IMR-90 (cell line): ENCODE measurements at regions not wholly inside any gene's neighbourhood (a gene's known extent, or its start where the extent isn't known, plus 50 kb on each side); places are given as distances from the start of the nearest gene placed in this dataset.

Experiments used
- BHLHE40 ChIP-seq: fragments of 150-350 bp; IDR thresholded peaks from 2 replicates; pipeline ENCODE4 v1.6.1; 2016; ENCODE audit warnings: mild to moderate bottlenecking, low read depth, low read length
- CEBPB ChIP-seq: IDR thresholded peaks from 2 replicates; pipeline ENCODE4 v1.6.1; 2012; ENCODE audit warnings: low read depth, low read length, improper control_type of control experiment
- MAFK ChIP-seq: IDR thresholded peaks from 2 replicates; pipeline ENCODE4 v1.6.1; 2012; ENCODE audit warnings: low read depth, low read length, improper control_type of control experiment
- MAZ ChIP-seq: IDR thresholded peaks from 2 replicates; pipeline ENCODE4 v1.6.1; 2012; ENCODE audit warnings: low read depth, mild to moderate bottlenecking, low read length, improper control_type of control experiment, moderate library complexity, borderline replicate concordance
- MXI1 ChIP-seq: IDR thresholded peaks from 2 replicates; pipeline ENCODE4 v1.6.1; 2012; ENCODE audit warnings: low read depth, mild to moderate bottlenecking, low read length, moderate library complexity, borderline replicate concordance
- POLR2A ChIP-seq: IDR thresholded peaks from 2 replicates; pipeline ENCODE4 v1.6.1; 2012; ENCODE audit warnings: mild to moderate bottlenecking, low read depth, low read length
- RAD21 ChIP-seq: IDR thresholded peaks from 2 replicates; pipeline ENCODE4 v1.6.1; 2012; ENCODE audit warnings: low read length, improper control_type of control experiment
- RCOR1 ChIP-seq: IDR thresholded peaks from 2 replicates; pipeline ENCODE4 v1.6.1; 2012; ENCODE audit warnings: mild to moderate bottlenecking, low read length, improper control_type of control experiment; ENCODE audit not compliant: insufficient replicate concordance
- RFX5 ChIP-seq: IDR thresholded peaks from 2 replicates; pipeline ENCODE4 v1.8.0; 2012; ENCODE audit warnings: low read depth, mild to moderate bottlenecking, low read length, moderate library complexity
- SMC3 ChIP-seq: fragments of 150-350 bp; IDR thresholded peaks from 2 replicates; pipeline ENCODE4 v1.6.1; 2016; ENCODE audit warnings: low read depth, mild to moderate bottlenecking, antibody characterized with exemption, low read length, moderate library complexity
- TF ChIP-seq, protein P1 (sequence below): conservative IDR thresholded peaks from 2 replicates; pipeline ENCODE4 v1.5.1; 2012; ENCODE audit warnings: mild to moderate bottlenecking, low read depth, low read length, improper control_type of control experiment
- TF ChIP-seq, protein P2 (sequence below): fragments of 150-350 bp; IDR thresholded peaks from 2 replicates; pipeline ENCODE4 v1.6.1; 2017; ENCODE audit warnings: mild to moderate bottlenecking, antibody characterized with exemption, low read length, low read depth

DNA sequence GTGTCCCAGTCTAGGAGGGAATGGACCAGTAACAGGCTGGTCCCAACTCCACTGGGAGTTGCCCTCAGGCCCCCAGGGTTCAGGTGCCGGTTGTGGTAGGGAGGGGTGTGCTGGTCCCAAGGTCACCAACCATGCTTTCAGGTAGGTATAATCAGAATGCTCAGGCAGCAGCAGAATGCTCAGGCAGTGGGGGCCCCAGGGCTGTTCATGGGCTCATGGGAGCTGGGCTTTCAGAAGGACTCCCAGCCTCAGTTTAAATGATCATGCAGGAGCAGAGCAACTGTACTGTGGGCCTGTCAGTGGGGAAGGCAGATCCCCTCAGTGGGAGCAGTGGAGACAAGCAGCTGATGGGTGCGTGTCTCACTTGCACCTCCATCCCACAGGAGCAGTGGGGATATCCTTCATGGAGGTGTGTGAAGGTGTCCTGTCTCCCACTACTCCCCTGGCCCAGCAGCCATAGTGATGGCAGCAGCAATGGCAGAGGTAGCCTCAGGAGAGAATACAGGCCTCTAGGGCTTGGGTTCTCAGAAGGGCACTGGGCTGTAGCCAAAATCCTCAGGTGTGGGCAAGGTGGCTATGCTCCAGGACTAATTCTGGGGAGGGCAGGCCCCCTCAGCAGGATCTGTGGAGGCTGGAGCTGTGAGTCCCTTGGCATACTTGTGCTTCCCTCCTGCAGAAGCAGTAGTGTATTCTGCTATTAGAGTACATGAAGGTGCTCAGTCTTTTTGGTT lies 917.3 kb upstream of the B3GALT2 start:
- TF ChIP-seq, protein P1, sequence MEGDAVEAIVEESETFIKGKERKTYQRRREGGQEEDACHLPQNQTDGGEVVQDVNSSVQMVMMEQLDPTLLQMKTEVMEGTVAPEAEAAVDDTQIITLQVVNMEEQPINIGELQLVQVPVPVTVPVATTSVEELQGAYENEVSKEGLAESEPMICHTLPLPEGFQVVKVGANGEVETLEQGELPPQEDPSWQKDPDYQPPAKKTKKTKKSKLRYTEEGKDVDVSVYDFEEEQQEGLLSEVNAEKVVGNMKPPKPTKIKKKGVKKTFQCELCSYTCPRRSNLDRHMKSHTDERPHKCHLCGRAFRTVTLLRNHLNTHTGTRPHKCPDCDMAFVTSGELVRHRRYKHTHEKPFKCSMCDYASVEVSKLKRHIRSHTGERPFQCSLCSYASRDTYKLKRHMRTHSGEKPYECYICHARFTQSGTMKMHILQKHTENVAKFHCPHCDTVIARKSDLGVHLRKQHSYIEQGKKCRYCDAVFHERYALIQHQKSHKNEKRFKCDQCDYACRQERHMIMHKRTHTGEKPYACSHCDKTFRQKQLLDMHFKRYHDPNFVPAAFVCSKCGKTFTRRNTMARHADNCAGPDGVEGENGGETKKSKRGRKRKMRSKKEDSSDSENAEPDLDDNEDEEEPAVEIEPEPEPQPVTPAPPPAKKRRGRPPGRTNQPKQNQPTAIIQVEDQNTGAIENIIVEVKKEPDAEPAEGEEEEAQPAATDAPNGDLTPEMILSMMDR: no peak
- no peak for TF ChIP-seq RCOR1
- TF ChIP-seq POLR2A: no peak
- no peak for TF ChIP-seq RAD21
- no peak for TF ChIP-seq MXI1
- TF ChIP-seq SMC3: no peak
- no peak for TF ChIP-seq RFX5
- no peak for TF ChIP-seq MAZ
- TF ChIP-seq, protein P2, sequence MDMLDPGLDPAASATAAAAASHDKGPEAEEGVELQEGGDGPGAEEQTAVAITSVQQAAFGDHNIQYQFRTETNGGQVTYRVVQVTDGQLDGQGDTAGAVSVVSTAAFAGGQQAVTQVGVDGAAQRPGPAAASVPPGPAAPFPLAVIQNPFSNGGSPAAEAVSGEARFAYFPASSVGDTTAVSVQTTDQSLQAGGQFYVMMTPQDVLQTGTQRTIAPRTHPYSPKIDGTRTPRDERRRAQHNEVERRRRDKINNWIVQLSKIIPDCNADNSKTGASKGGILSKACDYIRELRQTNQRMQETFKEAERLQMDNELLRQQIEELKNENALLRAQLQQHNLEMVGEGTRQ: no peak
- TF ChIP-seq CEBPB: no peak
- no peak for TF ChIP-seq MAFK
- no peak for TF ChIP-seq BHLHE40
